Bronchial epithelial cell (primary cell): ENCODE measurements at regions not wholly inside any gene's neighbourhood (a gene's known extent, or its start where the extent isn't known, plus 50 kb on each side); places are given as distances from the start of the nearest gene placed in this dataset.

Experiments used
- DNase-seq: peaks from one replicate; pipeline ENCODE4 v3.0.0-alpha.2; 2010; ENCODE audit warnings: low read depth
- FAIRE-seq: peaks from 2 replicates; lab custom pipeline; 2011; peaks lifted over from hg19 to GRCh38; lab: Jason Lieb, UNC
- H3K27me3 ChIP-seq: 2 replicates; pipeline ENCODE4 v1.5.1; 2011; ENCODE audit warnings: low read length; ENCODE audit not compliant: control insufficient read depth, insufficient read depth
- H3K36me3 ChIP-seq: 2 replicates; pipeline ENCODE4 v1.5.1; 2011; ENCODE audit warnings: low read length; ENCODE audit not compliant: control insufficient read depth, insufficient read depth
- H3K4me3 ChIP-seq: 2 replicates; pipeline ENCODE4 v1.5.1; 2011; ENCODE audit warnings: mild to moderate bottlenecking, low read depth, low read length, control low read depth
- TF ChIP-seq, protein P1 (sequence below): IDR thresholded peaks from 2 replicates; pipeline ENCODE4 v1.5.1; 2011; ENCODE audit warnings: mild to moderate bottlenecking, moderate library complexity, low read length, control low read depth, inconsistent platforms; ENCODE audit not compliant: insufficient read depth, severe bottlenecking

DNA sequence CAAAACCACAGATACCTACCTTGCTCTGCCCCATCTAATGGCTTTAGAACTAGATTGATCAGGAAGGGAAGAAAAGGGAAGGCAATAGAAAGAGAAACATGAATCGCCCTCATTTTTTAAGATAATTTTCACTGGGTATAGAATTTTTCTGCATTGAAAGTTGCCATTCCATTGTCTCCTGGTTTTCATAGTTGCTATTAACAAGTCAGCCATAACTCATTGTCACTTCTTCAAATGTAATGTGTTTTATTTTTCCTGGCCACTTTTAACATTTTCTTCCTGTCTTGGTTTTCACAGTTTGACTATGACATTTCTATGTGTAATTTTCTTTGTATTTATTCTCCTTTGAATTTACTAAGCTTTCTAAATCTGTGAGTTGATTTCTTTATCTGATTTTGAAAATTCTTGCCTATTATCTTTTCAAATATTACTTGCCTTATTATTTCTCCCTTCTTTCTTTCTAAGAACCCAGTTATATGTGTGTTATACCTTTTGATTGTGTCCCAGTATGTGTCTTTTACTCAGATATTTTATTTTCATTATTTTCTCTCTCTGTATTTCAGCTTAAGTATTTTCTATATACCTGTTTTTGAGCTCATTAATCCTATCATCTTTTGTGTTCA, 85.5 kb upstream of the GLI2 start:
- Histone ChIP-seq H3K27me3 (no peaks in the 10 kb centered on the region), H3K36me3 (no peaks in the 10 kb centered on the region), H3K4me3 (no peak overlapping the region)
- FAIRE-seq = no peak
- no peak for DNase-seq
- TF ChIP-seq, protein P1, sequence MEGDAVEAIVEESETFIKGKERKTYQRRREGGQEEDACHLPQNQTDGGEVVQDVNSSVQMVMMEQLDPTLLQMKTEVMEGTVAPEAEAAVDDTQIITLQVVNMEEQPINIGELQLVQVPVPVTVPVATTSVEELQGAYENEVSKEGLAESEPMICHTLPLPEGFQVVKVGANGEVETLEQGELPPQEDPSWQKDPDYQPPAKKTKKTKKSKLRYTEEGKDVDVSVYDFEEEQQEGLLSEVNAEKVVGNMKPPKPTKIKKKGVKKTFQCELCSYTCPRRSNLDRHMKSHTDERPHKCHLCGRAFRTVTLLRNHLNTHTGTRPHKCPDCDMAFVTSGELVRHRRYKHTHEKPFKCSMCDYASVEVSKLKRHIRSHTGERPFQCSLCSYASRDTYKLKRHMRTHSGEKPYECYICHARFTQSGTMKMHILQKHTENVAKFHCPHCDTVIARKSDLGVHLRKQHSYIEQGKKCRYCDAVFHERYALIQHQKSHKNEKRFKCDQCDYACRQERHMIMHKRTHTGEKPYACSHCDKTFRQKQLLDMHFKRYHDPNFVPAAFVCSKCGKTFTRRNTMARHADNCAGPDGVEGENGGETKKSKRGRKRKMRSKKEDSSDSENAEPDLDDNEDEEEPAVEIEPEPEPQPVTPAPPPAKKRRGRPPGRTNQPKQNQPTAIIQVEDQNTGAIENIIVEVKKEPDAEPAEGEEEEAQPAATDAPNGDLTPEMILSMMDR = no peak

DNA sequence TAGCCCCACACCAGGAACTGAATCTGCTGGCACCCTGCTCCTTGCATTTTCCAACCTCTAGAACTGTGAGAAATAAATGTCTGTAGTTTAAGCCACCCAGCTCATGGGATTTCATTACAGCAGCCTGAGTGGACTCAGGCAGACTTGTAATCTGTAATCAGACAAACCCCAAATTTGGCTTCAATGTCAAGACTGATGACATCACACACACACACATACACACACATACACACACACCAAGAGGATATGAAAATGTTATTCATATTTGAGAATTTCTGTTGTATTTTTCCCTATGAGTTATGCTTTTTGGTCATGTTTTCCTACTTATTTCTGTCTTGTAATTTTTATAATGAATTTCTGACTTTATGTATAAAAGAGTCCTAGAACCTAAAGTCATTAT, 83.8 kb upstream of the GLI2 start:
- TF ChIP-seq, protein P1 = no peak
- Histone ChIP-seq H3K36me3 (no peaks in the 10 kb centered on the region), H3K27me3 (no peaks in the 10 kb centered on the region), H3K4me3 (no peak overlapping the region)
- DNase-seq (no peak), FAIRE-seq (no peak)

- Histone ChIP-seq H3K36me3 (no peaks in the 10 kb centered on the region), H3K27me3 (no peaks in the 10 kb centered on the region), H3K4me3 (no peak overlapping the region)
- FAIRE-seq (no peak), DNase-seq (no peak)
- TF ChIP-seq, protein P1 = no peak
Measured at GRCh38 chr2:120653046-120653445, 82.6 kb upstream of the GLI2 start.

- FAIRE-seq = no peak
Measured at GRCh38 chr2:120653871-120654270, 81.8 kb upstream of the GLI2 start.

GRCh38 chr2:120654381-120655134, 81.1 kb upstream of the GLI2 start:
- Histone ChIP-seq H3K27me3 (no peaks in the 10 kb centered on the region), H3K4me3 (no peak overlapping the region), H3K36me3 (no peaks in the 10 kb centered on the region)
- FAIRE-seq = no peak
- TF ChIP-seq, protein P1 = no peak
- DNase-seq = no peak

More at GRCh38 chr2:120653871-120654270, 81.8 kb upstream of the GLI2 start:
- no peak overlapping the region for H3K4me3 ChIP-seq
- H3K36me3 ChIP-seq = no peaks in the 10 kb centered on the region
- no peaks in the 10 kb centered on the region for H3K27me3 ChIP-seq
- DNase-seq = no peak
- TF ChIP-seq, protein P1 = no peak
